ENCODE measurements at regions not wholly inside any gene's neighbourhood (a gene's known extent, or its start where the extent isn't known, plus 50 kb on each side); places are given as distances from the start of the nearest gene placed in this dataset.

GRCh38 chr2:7403092-7403775, 486.0 kb downstream of the RNF144A start:
- no peak for ATAC-seq
- intact Hi-C loops (cut with DNase I): no loop called here
- no peak for DNase-seq (ENCODE audit: low spot score)

DNA sequence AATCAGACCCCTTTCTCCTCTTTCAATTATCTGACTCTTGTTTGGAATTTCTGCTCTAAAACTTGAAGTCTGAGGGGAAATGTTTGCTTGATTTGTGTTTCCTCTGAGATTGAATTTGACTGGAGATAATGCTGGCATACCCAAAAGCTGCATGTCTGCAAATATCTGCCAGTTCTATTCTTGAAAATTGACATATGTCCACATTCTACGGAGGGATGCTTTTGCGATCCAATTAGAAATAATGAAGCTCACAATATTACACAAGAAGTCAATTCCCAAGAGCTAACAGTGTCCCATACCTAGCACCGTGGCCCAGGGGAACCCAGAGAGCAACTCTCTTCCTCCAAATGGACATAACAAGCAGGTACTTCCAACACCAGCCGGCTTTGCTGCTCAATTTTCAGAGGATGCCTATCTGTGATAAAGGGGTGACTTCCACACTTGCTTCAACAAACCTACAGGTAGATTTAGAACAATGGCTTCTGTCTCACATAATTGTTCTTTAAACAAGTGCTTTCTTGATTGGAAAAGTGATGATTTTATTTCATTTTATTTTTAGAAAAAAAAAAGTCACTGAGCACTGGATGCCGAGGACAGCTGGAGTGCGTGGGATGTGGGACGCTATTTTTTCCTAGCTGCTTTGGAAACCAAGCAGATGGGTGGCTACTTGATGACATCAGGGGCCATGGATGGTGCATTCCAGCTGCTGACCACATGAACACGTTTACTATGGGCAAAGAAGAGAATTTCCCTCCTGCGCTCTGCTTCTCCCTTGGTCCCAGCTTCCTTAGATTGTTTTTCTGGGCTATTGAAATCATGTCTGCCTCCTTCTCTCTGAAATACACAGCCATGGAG, 488.9 kb downstream of the RNF144A start:
- DNase-seq (ENCODE audit: low spot score) (no peak), ATAC-seq (no peak)
- intact Hi-C loops (cut with DNase I): no loop called here

GRCh38 chr2:7407001-7407400, 489.8 kb downstream of the RNF144A start:
- intact Hi-C loops (cut with DNase I): no loop called here
- DNase-seq (ENCODE audit: low spot score) (no peak), ATAC-seq (no peak)

GRCh38 chr2:7407906-7408680, 490.9 kb downstream of the RNF144A start:
- DNase-seq (ENCODE audit: low spot score) (no peak), ATAC-seq (no peak)
- intact Hi-C loops (cut with DNase I): no loop called here

- intact Hi-C loops (cut with DNase I): no loop called here
- DNase-seq (ENCODE audit: low spot score): no peak
- ATAC-seq: no peak
Measured at GRCh38 chr2:7411691-7412090, 494.5 kb downstream of the RNF144A start.

- ATAC-seq (no peak), DNase-seq (ENCODE audit: low spot score) (no peak)
- intact Hi-C loops (cut with DNase I): no loop called here
Measured at GRCh38 chr2:7417845-7418742, 500.9 kb downstream of the RNF144A start.

- DNase-seq (ENCODE audit: low spot score) (no peak), ATAC-seq (no peak)
- intact Hi-C loops (cut with DNase I): no loop called here
Measured at GRCh38 chr2:7419186-7419585, 502.0 kb downstream of the RNF144A start.

- DNase-seq (ENCODE audit: low spot score): no peak
- no peak for ATAC-seq
- intact Hi-C loops (cut with DNase I): no loop called here
Measured at GRCh38 chr2:7419814-7420311, 502.7 kb downstream of the RNF144A start.

DNA sequence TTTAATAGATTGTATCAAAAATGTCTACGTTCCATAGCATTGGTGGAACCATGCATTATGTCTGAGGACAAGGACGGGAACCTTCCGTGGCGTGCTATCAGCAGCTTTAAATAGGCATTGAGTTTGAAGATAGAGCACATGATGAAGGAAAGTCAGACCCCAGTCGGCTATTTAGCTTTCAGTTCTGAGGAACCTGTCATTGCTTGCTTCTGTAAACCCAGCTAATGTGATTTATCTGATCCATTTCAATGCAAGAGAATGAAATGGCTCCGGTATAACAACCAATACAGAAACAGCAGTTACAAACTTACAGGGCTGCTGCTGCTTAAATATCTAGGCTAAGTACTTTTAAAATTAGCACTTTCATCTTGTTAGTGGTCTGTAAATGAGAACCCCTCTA, 503.3 kb downstream of the RNF144A start:
- intact Hi-C loops (cut with DNase I): no loop called here
- DNase-seq (ENCODE audit: low spot score): no peak
- no peak for ATAC-seq

- intact Hi-C loops (cut with DNase I): no loop called here
- no peak for ATAC-seq
Measured at GRCh38 chr2:7424481-7424880, 507.3 kb downstream of the RNF144A start.

GRCh38 chr2:7427293-7428060, 510.3 kb downstream of the RNF144A start:
- DNase-seq (ENCODE audit: low spot score): no peak
- peak; percentile 43 for ATAC-seq
- intact Hi-C loops (cut with DNase I): loop anchor here (5.0 kb wide), 2 partner anchors 1200 to 1260 kb away; no protein-coding TSS in a partner anchor

More at GRCh38 chr2:7424481-7424880, 507.3 kb downstream of the RNF144A start:
- DNase-seq (ENCODE audit: low spot score): no peak

- ATAC-seq: no peak
- intact Hi-C loops (cut with DNase I): loop anchor here (5.0 kb wide), 2 partner anchors 1199 to 1259 kb away; no protein-coding TSS in a partner anchor
Measured at GRCh38 chr2:7428454-7429204, 511.4 kb downstream of the RNF144A start.

GRCh38 chr2:7429733-7430132, 512.5 kb downstream of the RNF144A start:
- ATAC-seq: no peak
- intact Hi-C loops (cut with DNase I): loop anchor here (5.0 kb wide), 2 partner anchors 1198 to 1258 kb away; no protein-coding TSS in a partner anchor
- no peak for DNase-seq (ENCODE audit: low spot score)

More at GRCh38 chr2:7428454-7429204, 511.4 kb downstream of the RNF144A start:
- DNase-seq (ENCODE audit: low spot score): no peak

DNA sequence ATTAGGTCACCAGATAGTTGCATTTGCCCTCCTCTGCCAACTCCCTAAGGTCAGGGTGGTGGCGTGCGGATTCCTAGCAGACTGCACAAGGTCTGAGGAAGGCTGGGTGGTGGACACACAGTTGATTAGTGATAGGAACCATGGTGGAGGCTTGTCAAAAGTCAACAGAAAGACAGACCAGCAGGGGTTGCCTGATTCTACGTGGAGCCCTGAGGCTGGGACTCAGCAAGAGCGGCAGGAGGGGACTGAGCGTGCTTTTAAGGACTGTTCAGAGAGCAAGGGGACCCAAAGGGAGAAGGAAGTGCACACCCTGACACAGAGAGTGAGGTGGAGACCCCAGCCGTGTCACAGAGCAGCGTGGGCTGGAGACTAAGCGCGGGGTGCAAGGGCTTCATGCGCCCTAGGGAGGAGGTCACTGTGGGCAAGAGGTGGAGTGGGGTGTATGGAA, 513.2 kb downstream of the RNF144A start:
- ATAC-seq: no peak
- DNase-seq (ENCODE audit: low spot score): no peak
- intact Hi-C loops (cut with DNase I): no loop called here

DNA sequence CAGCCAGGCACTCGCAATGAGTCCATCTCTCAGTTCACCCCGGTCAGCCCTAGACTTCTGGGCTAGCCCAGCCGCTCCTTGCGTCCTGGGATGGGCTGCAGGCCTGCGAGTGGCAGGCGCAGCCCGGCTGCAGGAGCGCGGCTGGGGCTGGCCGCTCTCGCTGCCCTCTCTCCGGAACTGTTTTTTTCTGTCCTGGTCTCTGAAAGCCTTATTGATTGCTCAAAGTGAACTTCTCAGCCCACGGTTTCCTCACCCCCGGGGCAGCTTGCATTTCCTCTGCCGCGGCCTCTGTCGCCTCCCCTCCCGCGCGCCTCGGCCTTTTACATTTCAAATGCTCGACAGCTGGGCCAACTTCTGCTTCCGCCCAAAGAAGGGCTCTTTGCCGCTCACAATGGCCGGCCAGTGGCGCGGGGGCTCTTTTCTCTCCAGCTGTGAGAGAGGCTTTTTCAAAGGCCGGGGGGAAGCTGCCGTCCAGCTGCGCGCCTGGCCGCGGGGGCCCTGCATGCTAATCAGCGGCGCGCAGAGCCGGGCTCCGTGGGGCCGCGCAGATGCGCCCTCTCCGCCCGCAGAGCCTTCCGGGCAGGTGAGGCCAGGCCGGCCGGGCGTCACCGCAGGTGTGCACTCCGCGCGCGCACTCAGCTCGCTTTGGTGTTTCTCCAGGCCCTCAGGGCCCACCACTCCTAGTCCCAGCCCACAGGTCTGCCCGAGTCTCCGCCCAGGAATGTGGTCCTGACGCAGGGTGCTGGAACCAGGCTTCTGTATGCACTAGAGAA, 513.8 kb downstream of the RNF144A start:
- DNase-seq (ENCODE audit: low spot score) (peak; percentile 73), ATAC-seq (peak; percentile 62)
- intact Hi-C loops (cut with DNase I): no loop called here

DNA sequence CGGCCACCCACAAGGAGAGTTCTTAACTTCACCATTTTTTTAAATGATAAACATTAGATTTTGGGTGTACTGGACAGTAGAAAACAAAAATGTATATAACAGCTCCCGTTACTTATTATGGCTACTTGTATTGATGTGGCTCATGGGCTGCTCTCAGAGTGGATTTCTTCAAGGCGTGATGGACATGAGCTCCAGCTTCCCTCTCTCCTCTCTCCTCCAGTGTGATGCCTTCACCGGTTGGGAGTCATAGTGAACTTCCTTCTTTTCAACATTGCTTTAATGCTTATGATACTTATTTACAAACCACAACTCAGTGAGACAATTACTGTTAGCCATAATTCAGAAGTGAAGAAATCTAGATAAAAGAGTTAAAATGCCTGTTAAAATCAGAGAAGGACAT, 515.2 kb downstream of the RNF144A start:
- intact Hi-C loops (cut with DNase I): no loop called here
- DNase-seq (ENCODE audit: low spot score): no peak

More for the DNA sequence above, 515.2 kb downstream of the RNF144A start:
- ATAC-seq: no peak
